Jurkat, Clone E6-1 (cell line): ENCODE measurements at regions not wholly inside any gene's neighbourhood (a gene's known extent, or its start where the extent isn't known, plus 50 kb on each side); places are given as distances from the start of the nearest gene placed in this dataset.

Source experiments
- DNase-seq: peaks from one replicate; pipeline ENCODE4 v3.0.0-alpha.2; 2011; ENCODE audit warnings: low read depth, low spot score
- H3K4me3 ChIP-seq: 2 replicates; pipeline ENCODE4 v1.5.1; 2011; ENCODE audit warnings: mild to moderate bottlenecking, low read length, control low read depth, moderate library complexity

DNA sequence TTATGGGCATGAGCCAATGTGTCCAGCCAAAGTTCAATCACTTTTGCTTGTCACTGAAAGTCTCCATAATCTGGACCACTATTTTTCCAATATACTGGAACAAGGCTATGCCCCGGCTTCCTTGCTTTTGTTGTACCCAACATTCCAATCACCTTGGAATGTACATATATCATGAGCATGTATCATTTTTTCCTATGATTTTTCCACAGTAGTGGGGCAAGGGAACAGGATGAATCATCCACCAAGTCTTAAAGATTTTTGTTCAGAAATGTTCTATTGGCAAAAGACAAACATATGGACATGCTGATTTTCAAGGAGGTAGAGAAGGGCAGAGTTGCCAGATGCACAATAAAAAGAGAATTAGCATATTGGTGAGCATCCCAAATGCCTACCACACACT is 548.1 kb upstream of the INTU start:
- DNase-seq: no peak
- H3K4me3 ChIP-seq: no peak overlapping the region

- no peak for DNase-seq
- no peak overlapping the region for H3K4me3 ChIP-seq
Measured at GRCh38 chr4:127097061-127097460, 535.7 kb upstream of the INTU start.

GRCh38 chr4:127102361-127102760 is 530.4 kb upstream of the INTU start:
- no peak for DNase-seq
- no peak overlapping the region for H3K4me3 ChIP-seq

DNA sequence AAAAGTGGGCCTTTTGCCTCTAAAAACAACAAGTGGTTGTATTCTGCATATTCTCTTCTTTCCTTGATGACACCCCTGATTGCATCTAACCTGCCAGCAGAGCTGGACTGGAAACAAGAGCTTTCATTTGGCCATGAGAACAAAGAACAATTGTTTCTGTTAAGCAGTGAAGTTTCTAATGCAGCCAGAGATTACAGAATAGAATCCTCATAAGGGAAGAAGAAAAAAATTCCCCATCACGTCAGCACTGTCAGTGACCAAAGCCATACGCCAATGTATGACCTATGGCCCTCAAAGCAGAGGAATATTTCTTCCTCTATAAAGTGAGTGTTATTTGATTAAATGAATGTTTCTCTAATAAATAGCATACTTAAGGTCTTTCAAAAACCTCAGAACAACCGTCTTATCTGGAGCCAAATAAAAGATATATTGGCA is 529.1 kb upstream of the INTU start:
- H3K4me3 ChIP-seq: no peak overlapping the region
- DNase-seq: no peak

DNA sequence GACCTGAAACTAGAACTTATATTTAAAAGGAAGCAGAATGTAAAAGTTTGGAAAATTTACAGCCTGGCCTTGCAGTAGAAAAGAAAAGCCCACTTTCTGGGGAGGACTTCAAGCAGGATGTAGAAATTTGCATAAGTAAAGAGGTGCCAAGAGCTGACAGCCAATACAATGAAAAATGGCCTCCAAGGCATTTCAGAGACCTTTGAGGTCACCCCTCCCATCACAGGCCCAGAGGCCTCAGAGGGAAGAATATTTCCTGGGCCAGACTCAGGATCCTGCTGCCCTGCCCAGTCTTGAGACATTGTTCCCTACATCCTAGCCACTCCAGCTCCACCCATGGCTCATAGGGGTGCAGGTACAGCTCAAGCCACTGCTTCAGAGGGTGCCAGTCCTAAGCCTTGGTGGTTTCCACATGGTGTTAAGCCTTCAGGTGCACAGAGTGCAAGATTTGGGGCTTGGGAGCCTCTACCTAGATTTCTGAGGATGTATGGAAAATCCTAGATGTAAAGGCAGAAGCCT is 518.9 kb upstream of the INTU start:
- no peak for DNase-seq
- H3K4me3 ChIP-seq: no peak overlapping the region

GRCh38 chr4:127118681-127119080 is 514.1 kb upstream of the INTU start:
- DNase-seq: no peak
- no peak overlapping the region for H3K4me3 ChIP-seq

GRCh38 chr4:127120441-127121090 is 512.2 kb upstream of the INTU start:
- H3K4me3 ChIP-seq: no peak overlapping the region
- DNase-seq: peak; percentile 19

- no peak overlapping the region for H3K4me3 ChIP-seq
- peak; percentile 8 for DNase-seq
Measured at GRCh38 chr4:127124919-127125318, 507.8 kb upstream of the INTU start.

GRCh38 chr4:127126718-127127117 is 506.0 kb upstream of the INTU start:
- DNase-seq: no peak
- H3K4me3 ChIP-seq: no peak overlapping the region

GRCh38 chr4:127131527-127131926 is 501.2 kb upstream of the INTU start:
- H3K4me3 ChIP-seq: no peak overlapping the region
- no peak for DNase-seq

DNA sequence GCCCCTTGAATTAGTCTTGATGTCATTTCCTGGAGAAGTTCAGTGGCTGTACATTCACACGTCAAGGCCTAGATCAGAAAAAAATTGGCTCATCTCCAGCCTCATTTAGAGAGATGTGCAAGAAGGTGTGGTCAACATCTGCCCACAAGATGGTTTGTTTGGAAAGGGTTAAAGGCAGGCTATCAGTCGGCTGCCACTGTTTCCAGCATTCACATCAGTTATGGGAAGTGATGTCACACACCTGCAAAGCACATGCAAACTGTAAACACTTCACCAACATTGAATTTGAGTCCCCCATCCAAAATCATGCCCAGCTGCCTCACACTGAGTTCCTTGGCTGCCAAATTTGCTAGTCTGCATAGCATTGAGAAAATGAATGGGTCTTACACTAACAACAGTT is 498.3 kb upstream of the INTU start:
- DNase-seq: peak; percentile 5
- no peak overlapping the region for H3K4me3 ChIP-seq

GRCh38 chr4:127138586-127138985 is 494.2 kb upstream of the INTU start:
- no peak overlapping the region for H3K4me3 ChIP-seq
- no peak for DNase-seq

DNA sequence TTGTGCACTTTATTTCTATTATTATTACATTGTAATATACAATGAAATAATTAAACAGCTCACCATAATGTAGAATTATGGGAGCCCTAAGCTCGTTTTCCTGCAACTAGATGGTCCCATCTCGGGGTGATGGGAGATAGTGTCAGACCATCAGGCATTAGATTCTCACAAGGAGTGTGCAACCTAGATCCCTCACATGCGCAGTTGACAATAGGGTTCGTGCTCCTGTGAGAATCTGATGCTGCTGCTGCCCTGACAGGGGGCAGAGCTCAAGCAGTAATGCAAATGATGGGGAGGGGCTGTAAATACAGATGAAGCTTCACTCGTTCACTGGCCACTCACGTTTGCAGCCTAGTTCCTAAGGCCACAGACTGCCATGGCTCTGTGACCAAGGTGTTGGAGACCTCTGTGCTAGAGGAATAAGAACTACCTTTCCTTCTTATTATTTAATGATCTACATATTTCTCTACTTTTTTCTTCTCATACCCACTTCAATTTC is 492.9 kb upstream of the INTU start:
- no peak for DNase-seq
- H3K4me3 ChIP-seq: no peak overlapping the region

DNA sequence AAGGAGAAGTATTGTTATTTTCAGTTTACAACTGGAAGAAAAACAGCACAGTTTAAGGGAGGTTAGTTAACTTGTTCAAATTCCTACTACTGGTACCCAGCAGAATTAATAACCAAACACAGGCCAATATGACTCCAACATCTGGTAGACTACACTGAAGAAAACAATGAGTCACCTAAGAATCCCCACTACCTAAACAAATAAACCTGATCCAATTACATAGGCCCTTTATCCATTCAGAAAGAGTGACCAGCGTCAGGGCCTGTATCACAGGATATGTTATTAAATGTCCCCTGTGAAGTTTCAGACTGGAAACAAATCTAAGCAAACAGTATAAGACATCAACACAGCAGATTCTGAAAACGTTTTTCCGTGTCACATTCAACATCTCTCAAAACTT is 492.5 kb upstream of the INTU start:
- H3K4me3 ChIP-seq: no peak overlapping the region
- no peak for DNase-seq

GRCh38 chr4:127141856-127142255 is 490.9 kb upstream of the INTU start:
- DNase-seq: no peak
- no peak overlapping the region for H3K4me3 ChIP-seq

- no peak for DNase-seq
- no peak overlapping the region for H3K4me3 ChIP-seq
Measured at GRCh38 chr4:127143460-127144195, 489.1 kb upstream of the INTU start.

GRCh38 chr4:127145006-127145540 is 487.7 kb upstream of the INTU start:
- DNase-seq: no peak
- no peak overlapping the region for H3K4me3 ChIP-seq

- DNase-seq: no peak
- H3K4me3 ChIP-seq: no peak overlapping the region
Measured at GRCh38 chr4:127148165-127148564, 484.6 kb upstream of the INTU start.

DNA sequence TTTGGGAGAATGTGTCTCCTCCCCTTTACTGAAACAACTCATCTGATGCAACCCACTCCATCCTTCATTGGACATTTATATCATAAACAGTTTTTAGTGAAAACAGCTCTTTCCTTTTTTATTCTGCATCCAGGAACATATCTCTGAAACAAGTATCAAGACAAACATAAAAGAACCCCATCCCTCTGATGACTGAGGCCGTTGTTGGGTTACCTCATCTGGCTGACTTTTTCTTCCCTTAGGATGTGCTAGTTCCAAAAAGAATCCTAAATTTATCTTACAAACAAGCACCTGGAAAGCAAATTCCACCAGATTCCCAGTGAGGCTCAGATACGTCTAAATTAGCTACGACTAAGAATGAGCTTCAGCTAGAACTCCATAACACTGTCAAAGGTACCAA is 483.7 kb upstream of the INTU start:
- no peak overlapping the region for H3K4me3 ChIP-seq
- no peak for DNase-seq

GRCh38 chr4:127151941-127152340 is 480.8 kb upstream of the INTU start:
- no peak overlapping the region for H3K4me3 ChIP-seq
- DNase-seq: no peak
